H1 (cell line): ENCODE measurements at regions not wholly inside any gene's neighbourhood (a gene's known extent, or its start where the extent isn't known, plus 50 kb on each side); places are given as distances from the start of the nearest gene placed in this dataset.

Source experiments
- CEBPB ChIP-seq: IDR thresholded peaks from 2 replicates; pipeline ENCODE4 v1.6.1; 2012; ENCODE audit warnings: low read depth, low read length
- CHD1 ChIP-seq: IDR thresholded peaks from 2 replicates; pipeline ENCODE4 v1.6.1; 2012; ENCODE audit warnings: low read depth, low read length, improper control_type of control experiment
- CHD2 ChIP-seq: IDR thresholded peaks from 2 replicates; pipeline ENCODE4 v1.6.1; 2012; ENCODE audit warnings: low read length, improper control_type of control experiment
- EP300 ChIP-seq, 2 experiments: IDR thresholded peaks; 1 replicate in 1 of 2; 2 replicates in 1 of 2; pipeline ENCODE4 v1.6.1; 2011 to 2012; ENCODE audit warnings: low read depth in 2 of 2, low read length in 2 of 2, mild to moderate bottlenecking in 2 of 2, borderline replicate concordance in 1 of 2, inconsistent platforms in 1 of 2, moderate library complexity in 1 of 2
- EZH2 ChIP-seq: fragments of 200-600 bp; sonication (generic); IDR thresholded peaks from 2 replicates; pipeline ENCODE4 v1.7.1; 2012; ENCODE audit warnings: low read depth, mild to moderate bottlenecking, moderate library complexity, low read length, inconsistent platforms; ENCODE audit not compliant: severe bottlenecking
- JUND ChIP-seq: IDR thresholded peaks from 2 replicates; pipeline ENCODE4 v1.6.1; 2011; ENCODE audit warnings: mild to moderate bottlenecking, improper control_type of control experiment, low read length
- PHF8 ChIP-seq: fragments of 200-600 bp; sonication (generic); conservative IDR thresholded peaks from 2 replicates; pipeline ENCODE4 v1.7.1; 2012; ENCODE audit warnings: low read depth, mild to moderate bottlenecking, inconsistent platforms, low read length, moderate library complexity
- POLR2A ChIP-seq, 2 experiments: IDR thresholded peaks; 1 replicate in 1 of 2; 2 replicates in 1 of 2; pipeline ENCODE4 v1.6.1; 2011; ENCODE audit warnings: low read depth in 2 of 2, low read length in 2 of 2, mild to moderate bottlenecking in 2 of 2; ENCODE audit errors: control extremely low read depth in 1 of 2
- POLR2AphosphoS5 ChIP-seq: IDR thresholded peaks from 2 replicates; pipeline ENCODE4 v1.6.1; 2011; ENCODE audit warnings: low read depth, low read length
- RAD21 ChIP-seq, 2 experiments: IDR thresholded peaks in 1 of 2; conservative IDR thresholded peaks in 1 of 2; 2 replicates each; pipeline ENCODE4 v1.6.1; 2011; ENCODE audit warnings: low read depth in 2 of 2, low read length in 2 of 2, improper control_type of control experiment in 1 of 2, inconsistent platforms in 1 of 2, mild to moderate bottlenecking in 1 of 2, moderate library complexity in 1 of 2
- RBBP5 ChIP-seq: IDR thresholded peaks from 2 replicates; pipeline ENCODE4 v1.7.1; 2012; ENCODE audit warnings: low read depth, mild to moderate bottlenecking, inconsistent platforms, low read length, moderate library complexity, borderline replicate concordance
- RNF2 ChIP-seq: fragments of 200-900, 300-1000 bp; sonication (generic); IDR thresholded peaks from 2 replicates; pipeline ENCODE4 v1.7.1; 2016; ENCODE audit warnings: borderline replicate concordance, low read depth, mild to moderate bottlenecking, antibody characterized with exemption, low read length; ENCODE audit not compliant: poor library complexity, severe bottlenecking; ENCODE audit errors: missing control alignments
- TF ChIP-seq, protein P1 (sequence below), 3 experiments: IDR thresholded peaks; 1 replicate in 2 of 3; 2 replicates in 1 of 3; pipeline versions ENCODE4 v1.5.1 to v1.6.1; 2011; ENCODE audit warnings: low read length in 3 of 3, mild to moderate bottlenecking in 3 of 3, inconsistent platforms in 2 of 3, low read depth in 1 of 3, moderate library complexity in 1 of 3; ENCODE audit not compliant: insufficient read depth in 1 of 3; ENCODE audit errors: control extremely low read depth in 1 of 3

DNA sequence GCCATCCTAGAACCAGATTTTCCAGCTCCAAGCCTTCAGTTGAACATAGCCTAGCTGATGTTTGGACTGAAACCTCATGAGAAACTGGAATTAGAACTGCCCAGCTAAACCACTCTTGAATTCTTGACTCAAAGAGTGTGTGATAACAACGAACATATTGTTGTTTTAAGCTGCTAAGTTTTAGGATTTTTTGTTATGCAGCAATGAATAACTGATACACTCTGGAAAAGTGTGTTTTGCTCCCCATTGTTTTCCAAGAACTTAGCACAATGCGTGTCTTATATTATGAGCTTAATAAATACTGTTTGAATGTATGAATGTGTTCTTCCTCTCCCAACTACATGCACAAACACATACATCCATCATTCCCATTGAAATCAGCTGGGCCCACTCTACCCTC lies 379.6 kb downstream of the EDEM1 start:
- no peak for TF ChIP-seq PHF8
- TF ChIP-seq EZH2: no peak
- TF ChIP-seq, protein P1, sequence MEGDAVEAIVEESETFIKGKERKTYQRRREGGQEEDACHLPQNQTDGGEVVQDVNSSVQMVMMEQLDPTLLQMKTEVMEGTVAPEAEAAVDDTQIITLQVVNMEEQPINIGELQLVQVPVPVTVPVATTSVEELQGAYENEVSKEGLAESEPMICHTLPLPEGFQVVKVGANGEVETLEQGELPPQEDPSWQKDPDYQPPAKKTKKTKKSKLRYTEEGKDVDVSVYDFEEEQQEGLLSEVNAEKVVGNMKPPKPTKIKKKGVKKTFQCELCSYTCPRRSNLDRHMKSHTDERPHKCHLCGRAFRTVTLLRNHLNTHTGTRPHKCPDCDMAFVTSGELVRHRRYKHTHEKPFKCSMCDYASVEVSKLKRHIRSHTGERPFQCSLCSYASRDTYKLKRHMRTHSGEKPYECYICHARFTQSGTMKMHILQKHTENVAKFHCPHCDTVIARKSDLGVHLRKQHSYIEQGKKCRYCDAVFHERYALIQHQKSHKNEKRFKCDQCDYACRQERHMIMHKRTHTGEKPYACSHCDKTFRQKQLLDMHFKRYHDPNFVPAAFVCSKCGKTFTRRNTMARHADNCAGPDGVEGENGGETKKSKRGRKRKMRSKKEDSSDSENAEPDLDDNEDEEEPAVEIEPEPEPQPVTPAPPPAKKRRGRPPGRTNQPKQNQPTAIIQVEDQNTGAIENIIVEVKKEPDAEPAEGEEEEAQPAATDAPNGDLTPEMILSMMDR (IDR thresholded peaks at IDR 0.05; ENCODE audit: control extremely low read depth in 1 of 3, insufficient read depth in 1 of 3, low read depth in 1 of 3, low read length in 3 of 3): no peak
- no peak for TF ChIP-seq EP300 (IDR thresholded peaks at IDR 0.05; ENCODE audit: borderline replicate concordance in 1 of 2, low read depth in 2 of 2, low read length in 2 of 2)
- TF ChIP-seq JUND: no peak
- TF ChIP-seq CHD2: no peak
- TF ChIP-seq RBBP5: no peak
- no peak for TF ChIP-seq POLR2AphosphoS5
- no peak for TF ChIP-seq POLR2A (IDR thresholded peaks at IDR 0.05; ENCODE audit: control extremely low read depth in 1 of 2, low read depth in 2 of 2, low read length in 2 of 2)
- TF ChIP-seq CHD1: no peak
- no peak for TF ChIP-seq RNF2
- no peak for TF ChIP-seq CEBPB
- no peak for TF ChIP-seq RAD21 (IDR thresholded peaks at IDR 0.05 in 1 of 2, conservative IDR thresholded peaks at IDR 0.05 in 1 of 2; ENCODE audit: low read depth in 2 of 2, low read length in 2 of 2)
